Peyer's patch (tissue), 4 donors: ENCODE measurements at regions not wholly inside any gene's neighbourhood (a gene's known extent, or its start where the extent isn't known, plus 50 kb on each side); places are given as distances from the start of the nearest gene placed in this dataset.
A peak's percentile ranks its signal among the peaks of the same experiment; 100 is the strongest.

ENCODE experiments used
- CTCF ChIP-seq, 6 experiments: fragments of 450-650 bp in 4 of 6; fragments of 200-600 bp in 2 of 6; sonication (generic) in 1 of 6; IDR thresholded peaks; one replicate each; pipeline ENCODE4 v1.5.1; 2017 to 2019; ENCODE audit warnings: antibody characterized with exemption in 6 of 6, mild to moderate bottlenecking in 3 of 6, moderate library complexity in 1 of 6
- POLR2A ChIP-seq, 2 donors: fragments of 450-650 bp; IDR thresholded peaks; one replicate each; pipeline ENCODE4 v1.5.1; 2017; ENCODE audit warnings: antibody characterized with exemption in 2 of 2, mild to moderate bottlenecking in 2 of 2, moderate library complexity in 2 of 2

GRCh38 chr7:86914551-86914950 lies 144.9 kb downstream of the ELAPOR2 start:
- TF ChIP-seq POLR2A (IDR thresholded peaks at IDR 0.05) (no peak), CTCF (IDR thresholded peaks at IDR 0.05) (peak in 4 of 6 experiments; percentile 22 to 42 (median 33))
